ENCODE measurements at regions not wholly inside any gene's neighbourhood (a gene's known extent, or its start where the extent isn't known, plus 50 kb on each side); places are given as distances from the start of the nearest gene placed in this dataset.

GRCh38 chr5:99911971-99912370, 623.2 kb upstream of the FAM174A start:
- no peak for DNase-seq (ENCODE audit: low read depth)

DNA sequence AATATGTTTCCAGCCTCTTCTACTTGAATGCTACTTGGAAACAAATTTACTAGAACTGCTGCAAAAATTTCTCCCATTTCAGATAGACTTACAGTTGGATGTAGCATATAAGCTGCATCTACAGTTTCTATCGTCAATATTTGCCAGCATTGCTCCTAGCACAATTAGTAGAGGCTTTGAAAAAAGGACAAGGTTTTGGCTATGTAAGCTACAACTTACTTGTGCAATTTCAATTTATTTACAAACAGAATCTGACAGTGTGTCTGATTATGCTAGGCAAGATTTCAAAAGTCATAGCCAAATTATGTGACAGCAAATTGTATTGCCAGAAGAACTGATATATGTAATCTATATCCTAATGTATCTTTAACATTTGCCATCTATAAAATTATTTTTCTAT, 628.4 kb upstream of the FAM174A start:
- DNase-seq (ENCODE audit: low read depth) = no peak

GRCh38 chr5:99901972-99902371, 633.2 kb upstream of the FAM174A start:
- no peak for DNase-seq (ENCODE audit: low read depth)

GRCh38 chr5:99900302-99900852, 634.8 kb upstream of the FAM174A start:
- no peak for DNase-seq (ENCODE audit: low read depth)

GRCh38 chr5:99879791-99880511, 655.2 kb upstream of the FAM174A start:
- DNase-seq (ENCODE audit: low read depth) = no peak

DNA sequence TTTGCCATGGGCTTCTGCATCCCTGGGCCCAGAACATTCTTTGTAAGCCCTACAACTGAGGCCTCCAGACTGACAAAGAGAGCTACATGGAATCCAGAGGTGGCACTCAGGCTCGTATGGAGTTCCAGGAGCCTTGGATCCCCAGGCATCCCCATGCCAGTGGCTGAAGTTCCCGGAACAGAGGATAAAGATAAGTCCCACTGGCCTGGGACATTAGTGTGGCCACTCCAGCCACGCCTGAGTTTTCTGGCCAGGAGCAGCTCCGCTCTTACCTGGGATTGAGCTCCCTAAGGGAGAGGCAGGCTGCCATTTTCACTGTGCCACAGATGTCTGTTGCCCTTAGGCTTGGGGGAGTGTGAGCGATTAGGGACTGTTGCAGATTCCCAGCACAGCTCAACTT, 656.3 kb upstream of the FAM174A start:
- DNase-seq (ENCODE audit: low read depth) = no peak

DNA sequence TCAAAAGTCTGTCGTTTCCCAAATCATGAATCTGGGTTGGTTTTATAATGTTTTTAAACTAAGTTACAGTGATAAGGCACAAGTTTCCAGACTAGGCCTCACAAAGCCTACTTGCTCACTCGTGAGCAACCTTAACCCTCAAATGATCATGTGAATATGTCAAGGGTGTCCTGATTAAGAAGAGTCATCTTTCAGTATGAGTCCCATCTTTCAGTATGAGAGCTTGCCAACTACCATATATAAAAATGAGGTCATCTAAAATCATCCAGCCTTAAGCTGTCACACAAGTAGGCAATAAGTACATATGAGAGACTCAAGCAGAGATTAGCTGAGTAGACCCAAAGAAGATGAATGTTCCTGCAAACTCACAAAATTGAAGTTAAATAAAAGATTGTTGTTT, 668.4 kb upstream of the FAM174A start:
- no peak for DNase-seq (ENCODE audit: low read depth)

DNA sequence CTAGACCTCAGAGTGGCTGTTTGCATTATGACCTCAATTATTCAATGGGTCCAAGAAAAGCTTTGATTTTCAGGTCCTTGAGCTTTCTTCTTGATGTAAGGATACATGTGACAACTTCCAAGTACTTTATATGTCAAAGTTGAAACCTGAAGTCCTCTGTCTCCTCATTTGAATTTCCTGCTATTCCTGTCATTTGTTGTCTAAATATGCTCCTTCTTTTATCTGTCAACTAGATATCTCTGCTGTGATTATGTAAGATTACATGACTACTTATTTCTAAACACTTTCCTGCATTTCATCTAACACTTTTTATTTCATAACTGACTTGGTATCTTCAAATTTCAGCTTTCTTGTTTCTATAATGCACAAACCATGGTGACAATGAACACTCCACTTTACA, 670.0 kb upstream of the FAM174A start:
- no peak for DNase-seq (ENCODE audit: low read depth)

- no peak for DNase-seq (ENCODE audit: low read depth)
Measured at GRCh38 chr5:99835791-99836190, 699.4 kb upstream of the FAM174A start.

DNA sequence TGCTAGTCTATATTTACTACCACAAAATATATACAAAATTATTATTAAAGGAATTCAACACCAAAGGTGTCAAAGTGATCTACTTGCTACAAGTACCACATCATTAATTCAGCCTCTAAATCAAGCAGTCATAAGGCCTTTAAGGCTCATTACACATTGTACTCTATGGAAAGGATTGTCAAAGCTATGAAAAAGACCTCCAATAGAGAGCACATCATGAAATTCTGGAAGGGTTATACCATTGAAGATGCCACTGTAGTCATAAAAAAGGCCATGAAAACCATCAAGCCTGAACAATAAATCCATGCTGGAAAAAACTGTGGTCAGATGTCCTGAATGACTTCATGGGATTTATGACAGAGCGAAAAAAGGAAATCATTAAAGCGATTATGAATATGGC, 708.0 kb upstream of the FAM174A start:
- no peak for DNase-seq (ENCODE audit: low read depth)

DNA sequence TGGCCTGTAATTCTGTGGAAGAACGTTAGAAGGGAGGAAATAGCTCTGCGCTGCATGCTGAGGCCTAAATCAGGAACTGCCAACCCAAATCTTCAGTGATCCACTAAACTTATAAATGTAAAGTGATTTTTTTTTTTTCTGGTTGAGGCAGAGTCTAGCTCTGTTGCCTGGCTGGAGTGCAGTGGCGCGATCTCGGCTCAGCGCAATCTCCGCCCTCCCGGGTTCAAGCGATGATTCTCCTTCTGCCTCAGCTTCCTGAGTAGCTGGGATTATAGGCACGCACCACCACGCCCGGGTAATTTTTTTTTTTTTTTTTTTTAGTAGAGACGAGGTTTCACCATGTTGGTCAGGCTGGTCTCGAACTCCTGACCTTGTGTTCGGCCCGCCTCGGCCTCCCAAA, 717.4 kb upstream of the FAM174A start:
- DNase-seq (ENCODE audit: low read depth) = no peak

GRCh38 chr5:99814321-99815063, 720.7 kb upstream of the FAM174A start:
- no peak for DNase-seq (ENCODE audit: low read depth)

- no peak for DNase-seq (ENCODE audit: low read depth)
Measured at GRCh38 chr5:99808657-99809230, 726.4 kb upstream of the FAM174A start.

DNA sequence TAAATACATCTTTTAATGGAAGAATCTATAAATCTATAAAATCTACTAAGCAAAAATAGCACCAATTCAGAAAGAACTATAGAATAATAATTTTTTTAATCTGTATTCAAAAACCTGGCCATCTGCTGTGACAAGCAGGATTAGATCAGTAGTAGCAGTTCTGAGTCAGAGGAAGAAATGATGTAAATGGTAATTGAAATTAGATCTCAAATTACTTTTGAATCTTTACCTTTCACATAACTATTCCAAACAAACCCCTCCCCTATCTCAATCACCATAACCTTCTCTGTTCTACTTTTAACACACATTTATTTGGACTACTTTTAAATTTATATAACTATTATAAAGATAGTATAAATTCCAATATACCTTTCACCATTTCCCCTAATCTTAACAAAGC, 727.8 kb upstream of the FAM174A start:
- DNase-seq (ENCODE audit: low read depth) = no peak

GRCh38 chr5:99795031-99795430, 740.1 kb upstream of the FAM174A start:
- DNase-seq (ENCODE audit: low read depth) = no peak

DNA sequence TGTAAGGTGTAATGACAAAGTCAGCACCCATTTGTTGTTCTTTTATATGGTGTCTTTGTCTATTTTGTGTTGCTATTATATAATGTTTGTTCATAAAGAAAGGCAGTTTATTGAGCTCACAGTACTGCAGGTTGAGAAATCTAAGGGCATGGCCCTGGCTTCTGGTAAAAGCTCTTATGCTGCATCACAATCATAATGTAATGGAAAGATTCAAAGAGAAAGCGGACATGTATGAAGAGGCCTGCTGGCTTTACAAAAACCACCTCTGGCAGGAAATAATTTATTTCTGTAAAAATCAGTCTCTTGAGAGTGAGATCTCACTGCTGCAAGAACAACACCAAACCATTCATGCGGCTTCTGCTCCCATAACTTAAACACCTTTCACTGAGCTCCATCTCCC, 746.7 kb upstream of the FAM174A start:
- no peak for DNase-seq (ENCODE audit: low read depth)

- no peak for DNase-seq (ENCODE audit: low read depth)
Measured at GRCh38 chr5:99775189-99775588, 760.0 kb upstream of the FAM174A start.

GRCh38 chr5:99773290-99773689, 761.9 kb upstream of the FAM174A start:
- DNase-seq (ENCODE audit: low read depth) = no peak

DNA sequence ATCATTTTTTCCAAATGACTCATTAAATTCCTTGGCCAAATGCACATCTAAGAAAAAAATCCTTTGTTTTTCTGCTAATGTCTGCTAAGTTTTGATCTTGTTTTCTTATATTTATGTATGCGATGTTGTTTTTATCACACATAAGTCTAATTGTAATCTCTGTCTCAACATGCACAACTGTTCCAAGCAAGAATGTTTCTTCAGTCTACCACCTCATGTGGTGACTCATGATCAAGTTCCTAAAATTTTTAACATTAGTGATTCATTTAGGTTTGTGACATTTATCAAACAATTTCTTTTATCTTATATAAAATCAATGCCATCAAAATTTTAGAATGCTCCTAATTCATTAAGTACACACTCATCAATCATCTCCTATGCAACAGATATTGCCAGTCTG, 763.9 kb upstream of the FAM174A start:
- no peak for DNase-seq (ENCODE audit: low read depth)

- DNase-seq (ENCODE audit: low read depth) = peak; percentile 13
Measured at GRCh38 chr5:99765011-99765410, 770.2 kb upstream of the FAM174A start.

DNA sequence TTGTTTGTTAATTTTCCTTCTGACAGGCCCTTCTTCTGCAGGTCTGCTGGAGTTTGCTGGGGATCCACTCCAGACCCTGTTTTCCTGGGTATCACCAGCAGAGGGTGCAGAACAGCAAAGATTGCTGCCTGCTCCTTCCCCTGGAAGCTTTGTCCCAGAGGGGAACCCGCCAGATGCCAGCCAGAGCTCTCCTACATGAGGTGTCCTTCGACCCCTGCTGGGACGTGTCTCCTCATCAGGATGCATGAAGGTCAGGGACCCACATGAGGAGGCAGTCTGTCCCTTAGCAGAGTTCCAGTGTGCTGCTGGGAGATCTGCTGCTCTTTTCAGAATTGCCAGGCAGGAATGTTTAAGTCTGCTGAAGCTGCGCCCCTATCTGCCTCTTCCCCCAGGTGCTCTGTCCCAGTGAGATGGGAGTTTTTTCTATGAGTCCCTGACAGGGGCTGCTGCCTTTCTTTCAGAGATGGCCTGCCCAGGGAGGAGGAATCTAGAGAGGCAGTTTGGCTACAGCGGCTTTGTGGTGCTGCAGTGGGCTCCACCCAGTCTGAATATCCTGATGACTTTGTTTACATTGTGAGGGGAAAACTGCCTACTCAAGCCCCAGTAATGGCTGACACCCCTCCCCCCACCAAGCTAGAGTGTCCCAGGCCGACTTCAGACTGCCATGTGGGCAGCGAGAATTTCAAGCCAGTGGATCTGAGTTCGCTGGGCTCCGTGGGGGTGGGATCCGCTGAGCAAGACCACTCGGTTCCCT, 772.0 kb upstream of the FAM174A start:
- DNase-seq (ENCODE audit: low read depth) = no peak

DNA sequence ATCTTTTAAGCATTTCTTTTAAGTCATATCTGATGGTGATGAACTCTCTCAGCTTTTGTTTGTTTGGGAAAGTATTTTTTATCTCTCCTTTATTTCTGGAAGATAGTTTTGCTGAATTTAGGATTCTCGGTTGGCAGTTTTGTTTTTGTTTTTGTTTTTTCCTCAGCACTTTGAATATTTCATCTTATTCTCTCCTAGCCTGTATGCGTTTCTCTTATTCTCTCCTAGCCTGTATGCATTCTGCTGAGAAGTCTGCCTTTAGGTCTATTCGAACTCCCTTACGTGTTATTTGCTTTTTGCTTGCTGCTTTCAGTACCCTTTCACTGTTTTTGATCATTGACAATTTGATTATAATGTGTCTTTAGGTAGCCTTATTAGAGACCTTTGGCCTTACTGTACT, 787.8 kb upstream of the FAM174A start:
- DNase-seq (ENCODE audit: low read depth) = no peak
